ENCODE measurements at regions not wholly inside any gene's neighbourhood (a gene's known extent, or its start where the extent isn't known, plus 50 kb on each side); places are given as distances from the start of the nearest gene placed in this dataset.

DNA sequence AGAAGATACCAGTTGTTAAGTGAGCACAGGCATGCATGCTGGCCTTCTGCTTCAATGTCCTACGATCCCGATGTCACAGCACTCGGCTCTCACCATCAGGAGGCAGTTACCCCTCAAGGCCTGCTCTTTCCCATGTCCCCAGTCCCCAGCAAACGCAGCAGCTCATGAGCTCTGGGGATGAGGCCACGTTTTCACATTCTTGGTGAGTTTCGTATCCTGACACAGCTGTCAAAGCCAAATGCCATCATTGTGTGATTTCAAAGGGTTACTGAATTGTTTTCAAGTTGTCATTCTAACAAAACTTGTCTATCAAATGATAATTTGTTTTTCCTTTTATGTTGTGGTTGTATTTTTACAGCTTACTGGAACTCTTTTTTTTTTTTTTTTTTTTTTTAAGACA is 226.9 kb upstream of the KCNG1 start:
- TF ChIP-seq CTCF (IDR thresholded peaks at IDR 0.05; ENCODE audit: poor library complexity) (no peak), EZH2 (IDR thresholded peaks at IDR 0.05; ENCODE audit: borderline replicate concordance) (no peak), EZH2phosphoT487 (IDR thresholded peaks at IDR 0.05; ENCODE audit: low read depth, severe bottlenecking, unreplicated experiment) (no peak)

Data from hepatocyte (in vitro differentiated cells).